Neutrophil (primary cell): ENCODE measurements at regions not wholly inside any gene's neighbourhood (a gene's known extent, or its start where the extent isn't known, plus 50 kb on each side); places are given as distances from the start of the nearest gene placed in this dataset.

Source experiments
- H3K27ac ChIP-seq: fragments of 200-600 bp; sonication (generic); 2 replicates; pipeline ENCODE4 v1.5.1; 2016; ENCODE audit warnings: mild to moderate bottlenecking, moderate library complexity
- H3K27me3 ChIP-seq: fragments of 200-600 bp; sonication (generic); 2 replicates; pipeline ENCODE4 v1.6.0; 2016; ENCODE audit warnings: mild to moderate bottlenecking
- H3K36me3 ChIP-seq: fragments of 200-600 bp; sonication (generic); 2 replicates; pipeline ENCODE4 v1.5.1; 2017
- H3K4me1 ChIP-seq, 2 experiments: fragments of 200-600 bp in 1 of 2; sonication (generic) in 1 of 2; 1 replicate in 1 of 2; 2 replicates in 1 of 2; pipeline versions ENCODE4 v1.5.1 to v1.6.1; 2013 to 2016; ENCODE audit warnings: low read depth in 1 of 2, low read length in 1 of 2, mild to moderate bottlenecking in 1 of 2, moderate library complexity in 1 of 2; ENCODE audit not compliant: control insufficient read depth in 1 of 2, insufficient read depth in 1 of 2
- H3K4me3 ChIP-seq, 2 experiments: fragments of 200-600 bp in 1 of 2; sonication (generic) in 1 of 2; 1 replicate in 1 of 2; 2 replicates in 1 of 2; pipeline ENCODE4 v1.5.1; 2013 to 2016; ENCODE audit warnings: low read depth in 1 of 2, low read length in 1 of 2, mild to moderate bottlenecking in 1 of 2, moderate library complexity in 1 of 2
- H3K9me3 ChIP-seq: fragments of 200-600 bp; sonication (generic); 2 replicates; pipeline ENCODE4 v1.5.1; 2016
- CTCF ChIP-seq: fragments of 200-600 bp; sonication (generic); IDR thresholded peaks from 2 replicates; pipeline ENCODE4 v1.5.1; 2016; ENCODE audit warnings: antibody characterized with exemption

- Histone ChIP-seq H3K27me3 (no peaks in the 10 kb centered on the region), H3K9me3 (no peaks in the 10 kb centered on the region), H3K36me3 (no peaks in the 10 kb centered on the region), H3K4me3 (peak overlapping the region in 1 of 2 experiments; percentile 6), H3K27ac (peak overlapping the region; percentile 70), H3K4me1 (peaks cover 65 to 81% of the 10 kb centered on the region in 2 experiments)
- no peak for TF ChIP-seq CTCF
These were observed 373.8 kb upstream of the KLF4 start for GRCh38 chr9:107863396-107863795.

GRCh38 chr9:107862881-107863280 lies 373.3 kb upstream of the KLF4 start:
- no peak for TF ChIP-seq CTCF
- peaks cover 60 to 76% of the 10 kb centered on the region in 2 experiments for H3K4me1 ChIP-seq
- H3K27me3 ChIP-seq = no peaks in the 10 kb centered on the region
- H3K36me3 ChIP-seq = no peaks in the 10 kb centered on the region
- peak overlapping the region in 1 of 2 experiments; percentile 6 for H3K4me3 ChIP-seq
- peak overlapping the region; percentile 70 for H3K27ac ChIP-seq
- no peaks in the 10 kb centered on the region for H3K9me3 ChIP-seq

- H3K27ac ChIP-seq = peak overlapping the region; percentile 70
These were observed 372.8 kb upstream of the KLF4 start for GRCh38 chr9:107862323-107862722.

GRCh38 chr9:107861075-107861474 lies 371.5 kb upstream of the KLF4 start:
- H3K4me3 ChIP-seq = no peak overlapping the region
- no peaks in the 10 kb centered on the region for H3K36me3 ChIP-seq
- peaks cover 42 to 57% of the 10 kb centered on the region in 2 experiments for H3K4me1 ChIP-seq
- H3K27ac ChIP-seq = no peak overlapping the region
- H3K27me3 ChIP-seq = no peaks in the 10 kb centered on the region
- no peaks in the 10 kb centered on the region for H3K9me3 ChIP-seq
- TF ChIP-seq CTCF = no peak

More at GRCh38 chr9:107862323-107862722, 372.8 kb upstream of the KLF4 start:
- no peaks in the 10 kb centered on the region for H3K27me3 ChIP-seq
- TF ChIP-seq CTCF = no peak
- no peaks in the 10 kb centered on the region for H3K9me3 ChIP-seq
- no peak overlapping the region for H3K4me3 ChIP-seq
- no peaks in the 10 kb centered on the region for H3K36me3 ChIP-seq
- peaks cover 54 to 70% of the 10 kb centered on the region in 2 experiments for H3K4me1 ChIP-seq

GRCh38 chr9:107858260-107858659 lies 368.7 kb upstream of the KLF4 start:
- H3K4me1 ChIP-seq = peaks cover 21 to 30% of the 10 kb centered on the region in 2 experiments
- H3K27ac ChIP-seq = no peak overlapping the region
- H3K9me3 ChIP-seq = no peaks in the 10 kb centered on the region
- H3K4me3 ChIP-seq = no peak overlapping the region
- H3K36me3 ChIP-seq = no peaks in the 10 kb centered on the region
- TF ChIP-seq CTCF = no peak
- H3K27me3 ChIP-seq = no peaks in the 10 kb centered on the region

GRCh38 chr9:107856633-107857032 lies 367.1 kb upstream of the KLF4 start:
- H3K36me3 ChIP-seq = no peaks in the 10 kb centered on the region
- H3K4me1 ChIP-seq = peaks cover 4 to 14% of the 10 kb centered on the region in 2 experiments
- no peak overlapping the region for H3K4me3 ChIP-seq
- no peak for TF ChIP-seq CTCF
- H3K27ac ChIP-seq = no peak overlapping the region
- H3K9me3 ChIP-seq = no peaks in the 10 kb centered on the region
- no peaks in the 10 kb centered on the region for H3K27me3 ChIP-seq
